HEK293 (cell line): ENCODE measurements at regions not wholly inside any gene's neighbourhood (a gene's known extent, or its start where the extent isn't known, plus 50 kb on each side); places are given as distances from the start of the nearest gene placed in this dataset.

Experiments used
- CTCF ChIA-PET: fragments of 350-600 bp; formaldehyde crosslinking; extraction: SDS; loops from one replicate; lab custom pipeline; 2021; ENCODE audit warnings: antibody characterized with exemption; lab: Yijun Ruan, JAX
- POLR2A ChIA-PET: fragments of 300-600 bp; formaldehyde crosslinking; extraction: SDS; loops from one replicate; lab custom pipeline; 2020; ENCODE audit warnings: antibody characterized with exemption, inconsistent platforms; lab: Yijun Ruan, JAX
- H3K27ac ChIP-seq: fragments of 200-500 bp; sonication (Bioruptor generic); 2 replicates; pipeline ENCODE4 v1.5.1; 2014; ENCODE audit warnings: low read depth, low read length, control low read depth, inconsistent platforms; ENCODE audit errors: extremely low read depth
- H3K36me3 ChIP-seq, 2 experiments: fragments of 200-500 bp in 1 of 2; sonication (Bioruptor generic) in 1 of 2; 1 replicate in 1 of 2; 2 replicates in 1 of 2; pipeline ENCODE4 v1.5.1; 2014 to 2017; ENCODE audit warnings: inconsistent platforms in 2 of 2, low read length in 2 of 2; ENCODE audit not compliant: control insufficient read depth in 2 of 2, insufficient read depth in 1 of 2
- H3K4me1 ChIP-seq: fragments of 200-500 bp; sonication (Bioruptor generic); 2 replicates; pipeline ENCODE4 v1.5.1; 2014; ENCODE audit warnings: mild to moderate bottlenecking, low read length, inconsistent platforms; ENCODE audit not compliant: control insufficient read depth, insufficient read depth
- H3K4me3 ChIP-seq: 2 replicates; pipeline ENCODE4 v1.5.1; 2011; ENCODE audit warnings: low read depth, mild to moderate bottlenecking, control low read depth, low read length, moderate library complexity
- H3K9me3 ChIP-seq: fragments of 200-500 bp; sonication (Bioruptor generic); 2 replicates; pipeline ENCODE4 v1.5.1; 2014; ENCODE audit warnings: low read depth, low read length, inconsistent platforms; ENCODE audit not compliant: control insufficient read depth, insufficient read depth
- BCL11B ChIP-seq: fragments of 450-650 bp; formaldehyde crosslinking; IDR thresholded peaks from 2 replicates; pipeline ENCODE4 v1.5.1; 2016; ENCODE audit warnings: low read depth, missing biosample characterization, missing genetic modification characterization
- GLI4 ChIP-seq: fragments of 450-650 bp; formaldehyde crosslinking; IDR thresholded peaks from 2 replicates; pipeline ENCODE4 v1.5.1; 2016; ENCODE audit warnings: missing biosample characterization, missing genetic modification characterization
- HOXD13 ChIP-seq: sonication (generic); formaldehyde crosslinking; IDR thresholded peaks from 2 replicates; pipeline ENCODE4 v1.8.0; 2022; ENCODE audit warnings: missing genetic modification reagents, borderline replicate concordance
- SP3 ChIP-seq: fragments of 450-650 bp; formaldehyde crosslinking; IDR thresholded peaks from 2 replicates; pipeline ENCODE4 v1.5.1; 2016; ENCODE audit warnings: missing biosample characterization, missing genetic modification characterization
- YY1 ChIP-seq: fragments of 450-650 bp; formaldehyde crosslinking; IDR thresholded peaks from 2 replicates; pipeline ENCODE4 v1.5.1; 2018; ENCODE audit warnings: missing biosample characterization, missing genetic modification characterization
- ZBTB48 ChIP-seq: fragments of 450-650 bp; formaldehyde crosslinking; IDR thresholded peaks from 2 replicates; pipeline ENCODE4 v1.5.1; 2016; ENCODE audit warnings: missing biosample characterization, missing genetic modification characterization
- ZBTB7A ChIP-seq: fragments of 450-650 bp; formaldehyde crosslinking; IDR thresholded peaks from 2 replicates; pipeline ENCODE4 v1.5.1; 2016; ENCODE audit warnings: low read depth, missing biosample characterization, missing genetic modification characterization
- ZFP41 ChIP-seq: fragments of 450-650 bp; formaldehyde crosslinking; IDR thresholded peaks from 2 replicates; pipeline ENCODE4 v1.5.1; 2016; ENCODE audit warnings: missing biosample characterization, missing genetic modification characterization, borderline replicate concordance
- ZNF140 ChIP-seq: fragments of 450-650 bp; formaldehyde crosslinking; IDR thresholded peaks from 2 replicates; pipeline ENCODE4 v1.5.1; 2016; ENCODE audit warnings: missing biosample characterization, missing genetic modification characterization
- ZNF341 ChIP-seq: fragments of 450-650 bp; formaldehyde crosslinking; IDR thresholded peaks from 2 replicates; pipeline ENCODE4; 2016; ENCODE audit warnings: low read depth, missing biosample characterization, missing genetic modification characterization
- ZNF350 ChIP-seq: fragments of 450-650 bp; formaldehyde crosslinking; IDR thresholded peaks from 2 replicates; pipeline ENCODE4 v1.5.0; 2017; ENCODE audit warnings: missing biosample characterization, mild to moderate bottlenecking, missing genetic modification characterization
- ZNF391 ChIP-seq: fragments of 450-650 bp; formaldehyde crosslinking; IDR thresholded peaks from 2 replicates; pipeline ENCODE4 v1.5.1; 2016; ENCODE audit warnings: low read depth, missing biosample characterization, missing genetic modification characterization, borderline replicate concordance
- ZNF521 ChIP-seq: fragments of 450-650 bp; formaldehyde crosslinking; IDR thresholded peaks from 2 replicates; pipeline ENCODE4 v1.5.1; 2017; ENCODE audit warnings: missing biosample characterization, mild to moderate bottlenecking, missing genetic modification characterization
- ZNF558 ChIP-seq: fragments of 450-650 bp; formaldehyde crosslinking; IDR thresholded peaks from 2 replicates; pipeline ENCODE4 v1.5.1; 2016; ENCODE audit warnings: missing biosample characterization, missing genetic modification characterization
- ZNF571 ChIP-seq: fragments of 450-650 bp; formaldehyde crosslinking; IDR thresholded peaks from 2 replicates; pipeline ENCODE4 v1.5.0; 2017; ENCODE audit warnings: missing biosample characterization, missing genetic modification characterization
- ZNF629 ChIP-seq: fragments of 450-650 bp; formaldehyde crosslinking; IDR thresholded peaks from 2 replicates; pipeline ENCODE4 v1.5.1; 2017; ENCODE audit warnings: missing biosample characterization, missing genetic modification characterization
- ZNF660 ChIP-seq: fragments of 450-650 bp; IDR thresholded peaks from 2 replicates; pipeline ENCODE4 v1.5.1; 2018; ENCODE audit warnings: missing biosample characterization, mild to moderate bottlenecking, missing genetic modification characterization
- ZNF747 ChIP-seq: fragments of 450-650 bp; formaldehyde crosslinking; IDR thresholded peaks from 2 replicates; pipeline ENCODE4 v1.5.1; 2016; ENCODE audit warnings: missing biosample characterization, missing genetic modification characterization
- ZXDB ChIP-seq: fragments of 450-650 bp; formaldehyde crosslinking; IDR thresholded peaks from 2 replicates; pipeline ENCODE4 v1.5.1; 2016; ENCODE audit warnings: missing biosample characterization, missing genetic modification characterization
- TF ChIP-seq, protein P1 (sequence below): fragments of 450-650 bp; formaldehyde crosslinking; IDR thresholded peaks from 2 replicates; pipeline ENCODE4 v1.5.1; 2017; ENCODE audit warnings: missing biosample characterization, missing genetic modification characterization
- TF ChIP-seq, protein P2 (sequence below): fragments of 450-650 bp; formaldehyde crosslinking; IDR thresholded peaks from 2 replicates; pipeline ENCODE4 v1.5.1; 2016; ENCODE audit warnings: missing biosample characterization, missing genetic modification characterization

DNA sequence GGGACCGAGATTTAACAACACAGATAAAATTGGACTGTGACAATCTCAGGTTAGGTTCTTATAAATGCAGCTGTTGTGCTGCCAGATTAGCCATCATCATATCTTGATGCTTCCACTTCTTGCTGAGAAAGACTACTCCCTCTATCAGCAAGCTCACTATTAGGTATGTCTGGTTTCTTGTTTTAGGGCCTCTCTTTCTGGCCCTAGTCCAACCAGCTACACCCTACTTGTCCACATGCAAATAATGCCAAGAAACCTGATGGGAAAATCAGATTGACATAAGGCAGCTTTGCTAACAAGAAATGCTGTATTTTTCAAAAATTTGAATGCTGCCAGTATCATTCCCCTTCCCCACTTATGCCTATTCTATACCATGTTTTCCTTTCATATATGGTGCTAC lies 296.0 kb downstream of the RMST start:
- H3K36me3 ChIP-seq: no peaks in the 10 kb centered on the region
- CTCF ChIA-PET: no interaction called here
- no peak for TF ChIP-seq ZNF747 (tag by site-specific recombination)
- TF ChIP-seq, protein P1, sequence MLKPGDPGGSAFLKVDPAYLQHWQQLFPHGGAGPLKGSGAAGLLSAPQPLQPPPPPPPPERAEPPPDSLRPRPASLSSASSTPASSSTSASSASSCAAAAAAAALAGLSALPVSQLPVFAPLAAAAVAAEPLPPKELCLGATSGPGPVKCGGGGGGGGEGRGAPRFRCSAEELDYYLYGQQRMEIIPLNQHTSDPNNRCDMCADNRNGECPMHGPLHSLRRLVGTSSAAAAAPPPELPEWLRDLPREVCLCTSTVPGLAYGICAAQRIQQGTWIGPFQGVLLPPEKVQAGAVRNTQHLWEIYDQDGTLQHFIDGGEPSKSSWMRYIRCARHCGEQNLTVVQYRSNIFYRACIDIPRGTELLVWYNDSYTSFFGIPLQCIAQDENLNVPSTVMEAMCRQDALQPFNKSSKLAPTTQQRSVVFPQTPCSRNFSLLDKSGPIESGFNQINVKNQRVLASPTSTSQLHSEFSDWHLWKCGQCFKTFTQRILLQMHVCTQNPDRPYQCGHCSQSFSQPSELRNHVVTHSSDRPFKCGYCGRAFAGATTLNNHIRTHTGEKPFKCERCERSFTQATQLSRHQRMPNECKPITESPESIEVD (tag by site-specific recombination): no peak
- no peak for TF ChIP-seq ZNF660 (tag by site-specific recombination)
- no peak for TF ChIP-seq ZNF571
- no peak for TF ChIP-seq ZFP41 (tag by site-specific recombination)
- TF ChIP-seq ZBTB7A (tag by site-specific recombination): no peak
- TF ChIP-seq ZNF521: no peak
- TF ChIP-seq BCL11B (tag by site-specific recombination): no peak
- no peak for TF ChIP-seq SP3
- TF ChIP-seq GLI4: no peak
- TF ChIP-seq ZNF350: no peak
- TF ChIP-seq ZBTB48 (tag by site-specific recombination): no peak
- no peak for TF ChIP-seq ZNF558 (tag by site-specific recombination)
- TF ChIP-seq ZNF629 (tag by site-specific recombination): no peak
- no peak overlapping the region for H3K27ac ChIP-seq
- no peaks in the 10 kb centered on the region for H3K4me1 ChIP-seq
- H3K9me3 ChIP-seq: no peaks in the 10 kb centered on the region
- H3K4me3 ChIP-seq: no peak overlapping the region
- POLR2A ChIA-PET: no interaction called here

DNA sequence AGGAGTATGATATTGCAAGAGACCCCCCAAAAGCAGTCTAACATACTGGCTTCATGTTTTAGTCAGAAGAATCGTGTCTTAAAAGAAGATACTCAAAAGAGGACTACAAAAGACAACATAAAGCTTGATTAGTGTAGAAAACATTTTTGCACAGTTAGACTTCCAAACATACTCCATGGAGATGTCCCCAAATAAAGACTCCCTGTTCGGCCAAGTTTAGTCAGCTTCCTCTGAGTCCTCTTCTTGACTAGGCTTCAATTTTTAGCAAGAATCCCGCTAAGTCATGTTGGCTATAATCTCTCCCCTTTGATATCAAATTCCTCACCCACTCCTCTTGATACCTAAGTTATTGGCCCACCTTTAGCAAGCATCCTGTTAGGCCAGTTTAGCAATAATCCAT lies 298.0 kb downstream of the RMST start:
- Histone ChIP-seq H3K9me3 (no peaks in the 10 kb centered on the region), H3K36me3 (no peaks in the 10 kb centered on the region), H3K27ac (no peak overlapping the region), H3K4me1 (no peaks in the 10 kb centered on the region), H3K4me3 (no peak overlapping the region)
- ChIA-PET POLR2A (no interaction called here), CTCF (no interaction called here)
- TF ChIP-seq, protein P2, sequence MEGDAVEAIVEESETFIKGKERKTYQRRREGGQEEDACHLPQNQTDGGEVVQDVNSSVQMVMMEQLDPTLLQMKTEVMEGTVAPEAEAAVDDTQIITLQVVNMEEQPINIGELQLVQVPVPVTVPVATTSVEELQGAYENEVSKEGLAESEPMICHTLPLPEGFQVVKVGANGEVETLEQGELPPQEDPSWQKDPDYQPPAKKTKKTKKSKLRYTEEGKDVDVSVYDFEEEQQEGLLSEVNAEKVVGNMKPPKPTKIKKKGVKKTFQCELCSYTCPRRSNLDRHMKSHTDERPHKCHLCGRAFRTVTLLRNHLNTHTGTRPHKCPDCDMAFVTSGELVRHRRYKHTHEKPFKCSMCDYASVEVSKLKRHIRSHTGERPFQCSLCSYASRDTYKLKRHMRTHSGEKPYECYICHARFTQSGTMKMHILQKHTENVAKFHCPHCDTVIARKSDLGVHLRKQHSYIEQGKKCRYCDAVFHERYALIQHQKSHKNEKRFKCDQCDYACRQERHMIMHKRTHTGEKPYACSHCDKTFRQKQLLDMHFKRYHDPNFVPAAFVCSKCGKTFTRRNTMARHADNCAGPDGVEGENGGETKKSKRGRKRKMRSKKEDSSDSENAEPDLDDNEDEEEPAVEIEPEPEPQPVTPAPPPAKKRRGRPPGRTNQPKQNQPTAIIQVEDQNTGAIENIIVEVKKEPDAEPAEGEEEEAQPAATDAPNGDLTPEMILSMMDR: no peak
- TF ChIP-seq ZNF140 (tag by site-specific recombination): no peak
- TF ChIP-seq ZNF341 (tag by site-specific recombination): no peak
- TF ChIP-seq ZNF391 (tag by site-specific recombination): no peak
- no peak for TF ChIP-seq ZXDB (tag by site-specific recombination)
- TF ChIP-seq, protein P1 (tag by site-specific recombination): no peak

DNA sequence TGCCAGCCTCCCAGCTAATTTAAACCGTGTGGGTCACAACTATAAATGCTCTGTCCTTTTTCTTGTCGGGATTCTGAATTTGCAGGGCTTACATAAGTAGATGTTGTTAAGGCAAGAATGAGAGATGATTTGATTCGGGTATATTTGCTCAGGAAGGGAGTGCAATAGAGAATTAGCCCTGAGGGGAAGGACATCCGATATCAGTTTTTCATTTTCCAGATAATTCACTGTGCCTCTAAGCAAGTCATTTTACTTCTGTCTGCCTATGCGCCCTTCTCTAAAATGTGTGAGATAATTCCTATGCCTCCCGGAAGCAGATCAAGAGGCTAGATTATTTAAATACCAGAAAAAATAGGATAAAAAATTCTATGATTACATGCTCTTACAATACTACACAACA lies 300.5 kb downstream of the RMST start:
- H3K27ac ChIP-seq: no peak overlapping the region
- CTCF ChIA-PET: no interaction called here
- POLR2A ChIA-PET: no interaction called here

More for the DNA sequence above, 300.5 kb downstream of the RMST start:
- TF ChIP-seq HOXD13 (CRISPR knock-in tag) (no peak), YY1 (tag by site-specific recombination) (no peak)
- TF ChIP-seq, all 188 proteins: peak for 0
- Histone ChIP-seq H3K4me3 (no peak overlapping the region), H3K36me3 (no peaks in the 10 kb centered on the region), H3K9me3 (no peaks in the 10 kb centered on the region), H3K4me1 (no peaks in the 10 kb centered on the region)
